ENCODE measurements at regions not wholly inside any gene's neighbourhood (a gene's known extent, or its start where the extent isn't known, plus 50 kb on each side); places are given as distances from the start of the nearest gene placed in this dataset.

- DNase-seq (ENCODE audit: low read depth) = no peak
- Histone ChIP-seq H3K4me1 (ENCODE audit: control insufficient read depth, insufficient read depth, low read length) (peaks cover 43% of the 10 kb centered on the region), H3K9ac (ENCODE audit: low read length) (no peak overlapping the region), H3K9me3 (ENCODE audit: control insufficient read depth, low read length) (no peaks in the 10 kb centered on the region), H3K36me3 (ENCODE audit: control insufficient read depth, insufficient read depth, low read length, severe bottlenecking) (no peaks in the 10 kb centered on the region), H3K4me3 (ENCODE audit: low read length) (no peak overlapping the region), H3K27me3 (replicated peaks; ENCODE audit: control insufficient read depth, insufficient read depth, low read length) (no peaks in the 10 kb centered on the region)
Measured at GRCh38 chr1:87965193-87965592, 636.5 kb downstream of the LMO4 start.

- Histone ChIP-seq H3K4me3 (ENCODE audit: low read length) (peak overlapping the region; percentile 30), H3K36me3 (ENCODE audit: control insufficient read depth, insufficient read depth, low read length, severe bottlenecking) (no peaks in the 10 kb centered on the region), H3K9ac (ENCODE audit: low read length) (peak overlapping the region; percentile 48), H3K4me1 (ENCODE audit: control insufficient read depth, insufficient read depth, low read length) (peaks cover 37% of the 10 kb centered on the region), H3K9me3 (ENCODE audit: control insufficient read depth, low read length) (no peaks in the 10 kb centered on the region), H3K27me3 (replicated peaks; ENCODE audit: control insufficient read depth, insufficient read depth, low read length) (no peaks in the 10 kb centered on the region)
- peak; percentile 4 for DNase-seq (ENCODE audit: low read depth)
Measured at GRCh38 chr1:87968197-87968955, 639.7 kb downstream of the LMO4 start.

GRCh38 chr1:87969040-87969439, 640.4 kb downstream of the LMO4 start:
- peaks cover 30% of the 10 kb centered on the region for H3K4me1 ChIP-seq (ENCODE audit: control insufficient read depth, insufficient read depth, low read length)

GRCh38 chr1:87972811-87973210, 644.1 kb downstream of the LMO4 start:
- H3K36me3 ChIP-seq (ENCODE audit: control insufficient read depth, insufficient read depth, low read length, severe bottlenecking) = no peaks in the 10 kb centered on the region
- no peak for DNase-seq (ENCODE audit: low read depth)
- no peaks in the 10 kb centered on the region for H3K9me3 ChIP-seq (ENCODE audit: control insufficient read depth, low read length)
- peaks cover 24% of the 10 kb centered on the region for H3K4me1 ChIP-seq (ENCODE audit: control insufficient read depth, insufficient read depth, low read length)
- H3K27me3 ChIP-seq (replicated peaks; ENCODE audit: control insufficient read depth, insufficient read depth, low read length) = no peaks in the 10 kb centered on the region
- no peak overlapping the region for H3K4me3 ChIP-seq (ENCODE audit: low read length)
- H3K9ac ChIP-seq (ENCODE audit: low read length) = no peak overlapping the region

More at GRCh38 chr1:87969040-87969439, 640.4 kb downstream of the LMO4 start:
- no peaks in the 10 kb centered on the region for H3K27me3 ChIP-seq (replicated peaks; ENCODE audit: control insufficient read depth, insufficient read depth, low read length)
- H3K4me3 ChIP-seq (ENCODE audit: low read length) = peak overlapping the region; percentile 30
- DNase-seq (ENCODE audit: low read depth) = no peak
- H3K9me3 ChIP-seq (ENCODE audit: control insufficient read depth, low read length) = no peaks in the 10 kb centered on the region
- H3K36me3 ChIP-seq (ENCODE audit: control insufficient read depth, insufficient read depth, low read length, severe bottlenecking) = no peaks in the 10 kb centered on the region
- H3K9ac ChIP-seq (ENCODE audit: low read length) = no peak overlapping the region

GRCh38 chr1:87973896-87974295, 645.2 kb downstream of the LMO4 start:
- Histone ChIP-seq H3K4me1 (ENCODE audit: control insufficient read depth, insufficient read depth, low read length) (peaks cover 13% of the 10 kb centered on the region), H3K4me3 (ENCODE audit: low read length) (no peak overlapping the region), H3K9ac (ENCODE audit: low read length) (no peak overlapping the region), H3K27me3 (replicated peaks; ENCODE audit: control insufficient read depth, insufficient read depth, low read length) (no peaks in the 10 kb centered on the region), H3K36me3 (ENCODE audit: control insufficient read depth, insufficient read depth, low read length, severe bottlenecking) (no peaks in the 10 kb centered on the region), H3K9me3 (ENCODE audit: control insufficient read depth, low read length) (no peaks in the 10 kb centered on the region)
- DNase-seq (ENCODE audit: low read depth) = no peak

- Histone ChIP-seq H3K4me3 (ENCODE audit: low read length) (no peak overlapping the region), H3K27me3 (replicated peaks; ENCODE audit: control insufficient read depth, insufficient read depth, low read length) (no peaks in the 10 kb centered on the region), H3K9ac (ENCODE audit: low read length) (no peak overlapping the region), H3K4me1 (ENCODE audit: control insufficient read depth, insufficient read depth, low read length) (peaks cover 7% of the 10 kb centered on the region), H3K36me3 (ENCODE audit: control insufficient read depth, insufficient read depth, low read length, severe bottlenecking) (no peaks in the 10 kb centered on the region), H3K9me3 (ENCODE audit: control insufficient read depth, low read length) (no peaks in the 10 kb centered on the region)
- DNase-seq (ENCODE audit: low read depth) = no peak
Measured at GRCh38 chr1:87976316-87976715, 647.6 kb downstream of the LMO4 start.

GRCh38 chr1:87977145-87977544, 648.5 kb downstream of the LMO4 start:
- no peaks in the 10 kb centered on the region for H3K36me3 ChIP-seq (ENCODE audit: control insufficient read depth, insufficient read depth, low read length, severe bottlenecking)
- no peaks in the 10 kb centered on the region for H3K9me3 ChIP-seq (ENCODE audit: control insufficient read depth, low read length)
- no peaks in the 10 kb centered on the region for H3K4me1 ChIP-seq (ENCODE audit: control insufficient read depth, insufficient read depth, low read length)
- H3K27me3 ChIP-seq (replicated peaks; ENCODE audit: control insufficient read depth, insufficient read depth, low read length) = no peaks in the 10 kb centered on the region
- DNase-seq (ENCODE audit: low read depth) = no peak
- no peak overlapping the region for H3K4me3 ChIP-seq (ENCODE audit: low read length)
- H3K9ac ChIP-seq (ENCODE audit: low read length) = no peak overlapping the region

GRCh38 chr1:87979079-87979478, 650.4 kb downstream of the LMO4 start:
- Histone ChIP-seq H3K9ac (ENCODE audit: low read length) (no peak overlapping the region), H3K4me1 (ENCODE audit: control insufficient read depth, insufficient read depth, low read length) (no peaks in the 10 kb centered on the region), H3K36me3 (ENCODE audit: control insufficient read depth, insufficient read depth, low read length, severe bottlenecking) (no peaks in the 10 kb centered on the region), H3K27me3 (replicated peaks; ENCODE audit: control insufficient read depth, insufficient read depth, low read length) (no peaks in the 10 kb centered on the region), H3K9me3 (ENCODE audit: control insufficient read depth, low read length) (no peaks in the 10 kb centered on the region), H3K4me3 (ENCODE audit: low read length) (no peak overlapping the region)
- no peak for DNase-seq (ENCODE audit: low read depth)

- no peaks in the 10 kb centered on the region for H3K27me3 ChIP-seq (replicated peaks; ENCODE audit: control insufficient read depth, insufficient read depth, low read length)
- DNase-seq (ENCODE audit: low read depth) = no peak
Measured at GRCh38 chr1:87980494-87980893, 651.8 kb downstream of the LMO4 start.

GRCh38 chr1:87981386-87981785, 652.7 kb downstream of the LMO4 start:
- no peaks in the 10 kb centered on the region for H3K36me3 ChIP-seq (ENCODE audit: control insufficient read depth, insufficient read depth, low read length, severe bottlenecking)
- no peak for DNase-seq (ENCODE audit: low read depth)
- no peaks in the 10 kb centered on the region for H3K27me3 ChIP-seq (replicated peaks; ENCODE audit: control insufficient read depth, insufficient read depth, low read length)
- no peak overlapping the region for H3K9ac ChIP-seq (ENCODE audit: low read length)
- no peaks in the 10 kb centered on the region for H3K4me1 ChIP-seq (ENCODE audit: control insufficient read depth, insufficient read depth, low read length)
- no peaks in the 10 kb centered on the region for H3K9me3 ChIP-seq (ENCODE audit: control insufficient read depth, low read length)
- no peak overlapping the region for H3K4me3 ChIP-seq (ENCODE audit: low read length)

More at GRCh38 chr1:87980494-87980893, 651.8 kb downstream of the LMO4 start:
- Histone ChIP-seq H3K9ac (ENCODE audit: low read length) (no peak overlapping the region), H3K9me3 (ENCODE audit: control insufficient read depth, low read length) (no peaks in the 10 kb centered on the region), H3K4me3 (ENCODE audit: low read length) (no peak overlapping the region), H3K36me3 (ENCODE audit: control insufficient read depth, insufficient read depth, low read length, severe bottlenecking) (no peaks in the 10 kb centered on the region), H3K4me1 (ENCODE audit: control insufficient read depth, insufficient read depth, low read length) (no peaks in the 10 kb centered on the region)

- Histone ChIP-seq H3K36me3 (ENCODE audit: control insufficient read depth, insufficient read depth, low read length, severe bottlenecking) (no peaks in the 10 kb centered on the region), H3K4me3 (ENCODE audit: low read length) (no peak overlapping the region), H3K4me1 (ENCODE audit: control insufficient read depth, insufficient read depth, low read length) (no peaks in the 10 kb centered on the region), H3K9ac (ENCODE audit: low read length) (no peak overlapping the region), H3K9me3 (ENCODE audit: control insufficient read depth, low read length) (no peaks in the 10 kb centered on the region), H3K27me3 (replicated peaks; ENCODE audit: control insufficient read depth, insufficient read depth, low read length) (no peaks in the 10 kb centered on the region)
- DNase-seq (ENCODE audit: low read depth) = no peak
Measured at GRCh38 chr1:87981810-87982209, 653.1 kb downstream of the LMO4 start.

GRCh38 chr1:87983841-87984240, 655.2 kb downstream of the LMO4 start:
- no peaks in the 10 kb centered on the region for H3K27me3 ChIP-seq (replicated peaks; ENCODE audit: control insufficient read depth, insufficient read depth, low read length)

More at GRCh38 chr1:87983841-87984240, 655.2 kb downstream of the LMO4 start:
- DNase-seq (ENCODE audit: low read depth) = no peak
- Histone ChIP-seq H3K36me3 (ENCODE audit: control insufficient read depth, insufficient read depth, low read length, severe bottlenecking) (no peaks in the 10 kb centered on the region), H3K4me3 (ENCODE audit: low read length) (no peak overlapping the region), H3K9ac (ENCODE audit: low read length) (no peak overlapping the region), H3K9me3 (ENCODE audit: control insufficient read depth, low read length) (no peaks in the 10 kb centered on the region), H3K4me1 (ENCODE audit: control insufficient read depth, insufficient read depth, low read length) (no peaks in the 10 kb centered on the region)
